HepG2 (cell line): ENCODE measurements at regions not wholly inside any gene's neighbourhood (a gene's known extent, or its start where the extent isn't known, plus 50 kb on each side); places are given as distances from the start of the nearest gene placed in this dataset.

ENCODE experiments used
- ATRX ChIP-seq: sonication (generic); formaldehyde crosslinking; IDR thresholded peaks from 2 replicates; pipeline ENCODE4 v1.4.0; 2020; ENCODE audit warnings: missing genetic modification reagents, borderline replicate concordance
- HOXA5 ChIP-seq: sonication (generic); formaldehyde crosslinking; IDR thresholded peaks from 2 replicates; pipeline ENCODE4 v1.4.0; 2020; ENCODE audit warnings: missing genetic modification reagents
- LCORL ChIP-seq, 2 experiments: fragments of 450-650 bp in 1 of 2; sonication (generic) in 1 of 2; formaldehyde crosslinking in 1 of 2; IDR thresholded peaks; 2 replicates each; pipeline versions ENCODE4 v1.5.0 to v1.6.1; 2017 to 2020; ENCODE audit warnings: antibody characterized with exemption in 1 of 2, missing genetic modification reagents in 1 of 2
- MXD4 ChIP-seq: IDR thresholded peaks from 2 replicates; pipeline ENCODE4 v1.6.1; 2016; ENCODE audit warnings: mild to moderate bottlenecking, missing biosample characterization, missing genetic modification reagents
- U2AF2 ChIP-seq: fragments of 200-400 bp; formaldehyde crosslinking; IDR thresholded peaks from 2 replicates; pipeline ENCODE4 v1.6.1; 2017; ENCODE audit warnings: low read depth, mild to moderate bottlenecking, low read length
- ZNF230 ChIP-seq: sonication (generic); formaldehyde crosslinking; IDR thresholded peaks from 2 replicates; pipeline ENCODE4 v1.4.0; 2020; ENCODE audit warnings: mild to moderate bottlenecking, missing genetic modification reagents
- ZNF598 ChIP-seq: sonication (generic); formaldehyde crosslinking; IDR thresholded peaks from 2 replicates; pipeline ENCODE4 v1.5.1; 2020; ENCODE audit warnings: mild to moderate bottlenecking, missing genetic modification reagents, borderline replicate concordance
- TF ChIP-seq, protein P1 (sequence below): sonication (generic); formaldehyde crosslinking; IDR thresholded peaks from 2 replicates; pipeline ENCODE4 v1.5.0; 2020; ENCODE audit warnings: missing genetic modification reagents, mild to moderate bottlenecking, borderline replicate concordance
- TF ChIP-seq, protein P2 (sequence below): sonication (generic); formaldehyde crosslinking; IDR thresholded peaks from 2 replicates; pipeline ENCODE4 v1.5.0; 2020; ENCODE audit warnings: mild to moderate bottlenecking, missing genetic modification reagents
- TF ChIP-seq, protein P3 (sequence below): sonication (generic); formaldehyde crosslinking; IDR thresholded peaks from 2 replicates; pipeline ENCODE4 v1.8.1; 2022; ENCODE audit warnings: low read depth, mild to moderate bottlenecking, missing genetic modification reagents
- TF ChIP-seq, protein P4 (sequence below): sonication (generic); formaldehyde crosslinking; IDR thresholded peaks from 2 replicates; pipeline ENCODE4 v1.9.0; 2021; ENCODE audit warnings: missing genetic modification reagents, mild to moderate bottlenecking, borderline replicate concordance
- TF ChIP-seq, protein P5 (sequence below): sonication (generic); formaldehyde crosslinking; IDR thresholded peaks from 2 replicates; pipeline ENCODE4 v1.4.0; 2020; ENCODE audit warnings: missing genetic modification reagents
- TF ChIP-seq, protein P6 (sequence below): sonication (generic); formaldehyde crosslinking; IDR thresholded peaks from 2 replicates; pipeline ENCODE4 v1.4.0; 2020; ENCODE audit warnings: missing genetic modification reagents

DNA sequence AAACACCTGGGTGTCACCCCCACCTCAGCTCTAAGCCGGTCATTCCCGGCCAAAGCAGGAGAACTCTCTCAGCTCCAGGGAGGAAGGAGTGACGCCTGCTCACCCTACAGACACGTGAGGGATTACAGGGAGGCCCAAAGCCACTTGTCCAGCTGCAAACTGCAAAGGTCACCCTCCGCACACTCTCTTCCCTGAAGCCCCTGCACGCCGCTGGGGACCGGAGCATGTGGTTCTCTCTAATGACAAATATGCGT lies 108.0 kb upstream of the ID2 start (continued):
- TF ChIP-seq HOXA5 (no peak), ZNF598 (no peak), U2AF2 (no peak), MXD4 (no peak), LCORL (IDR thresholded peaks at IDR 0.05) (no peak), LCORL (CRISPR knock-in tag; IDR thresholded peaks at IDR 0.05) (0 out of 2 replicates have a peak, but pooled peaks have one; percentile 11), ZNF230 (CRISPR knock-in tag) (no peak), ATRX (CRISPR knock-in tag) (no peak)
- TF ChIP-seq, protein P1, sequence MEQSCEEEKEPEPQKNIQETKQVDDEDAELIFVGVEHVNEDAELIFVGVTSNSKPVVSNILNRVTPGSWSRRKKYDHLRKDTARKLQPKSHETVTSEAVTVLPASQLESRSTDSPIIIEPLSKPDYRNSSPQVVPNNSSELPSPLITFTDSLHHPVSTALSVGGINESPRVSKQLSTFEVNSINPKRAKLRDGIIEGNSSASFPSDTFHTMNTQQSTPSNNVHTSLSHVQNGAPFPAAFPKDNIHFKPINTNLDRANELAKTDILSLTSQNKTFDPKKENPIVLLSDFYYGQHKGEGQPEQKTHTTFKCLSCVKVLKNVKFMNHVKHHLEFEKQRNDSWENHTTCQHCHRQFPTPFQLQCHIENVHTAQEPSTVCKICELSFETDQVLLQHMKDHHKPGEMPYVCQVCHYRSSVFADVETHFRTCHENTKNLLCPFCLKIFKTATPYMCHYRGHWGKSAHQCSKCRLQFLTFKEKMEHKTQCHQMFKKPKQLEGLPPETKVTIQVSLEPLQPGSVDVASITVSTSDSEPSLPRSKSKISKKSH (CRISPR knock-in tag): peak; percentile 8; the same call in 1 of the 2 replicates
- TF ChIP-seq, protein P2, sequence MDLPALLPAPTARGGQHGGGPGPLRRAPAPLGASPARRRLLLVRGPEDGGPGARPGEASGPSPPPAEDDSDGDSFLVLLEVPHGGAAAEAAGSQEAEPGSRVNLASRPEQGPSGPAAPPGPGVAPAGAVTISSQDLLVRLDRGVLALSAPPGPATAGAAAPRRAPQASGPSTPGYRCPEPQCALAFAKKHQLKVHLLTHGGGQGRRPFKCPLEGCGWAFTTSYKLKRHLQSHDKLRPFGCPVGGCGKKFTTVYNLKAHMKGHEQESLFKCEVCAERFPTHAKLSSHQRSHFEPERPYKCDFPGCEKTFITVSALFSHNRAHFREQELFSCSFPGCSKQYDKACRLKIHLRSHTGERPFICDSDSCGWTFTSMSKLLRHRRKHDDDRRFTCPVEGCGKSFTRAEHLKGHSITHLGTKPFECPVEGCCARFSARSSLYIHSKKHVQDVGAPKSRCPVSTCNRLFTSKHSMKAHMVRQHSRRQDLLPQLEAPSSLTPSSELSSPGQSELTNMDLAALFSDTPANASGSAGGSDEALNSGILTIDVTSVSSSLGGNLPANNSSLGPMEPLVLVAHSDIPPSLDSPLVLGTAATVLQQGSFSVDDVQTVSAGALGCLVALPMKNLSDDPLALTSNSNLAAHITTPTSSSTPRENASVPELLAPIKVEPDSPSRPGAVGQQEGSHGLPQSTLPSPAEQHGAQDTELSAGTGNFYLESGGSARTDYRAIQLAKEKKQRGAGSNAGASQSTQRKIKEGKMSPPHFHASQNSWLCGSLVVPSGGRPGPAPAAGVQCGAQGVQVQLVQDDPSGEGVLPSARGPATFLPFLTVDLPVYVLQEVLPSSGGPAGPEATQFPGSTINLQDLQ: no peak; the same call in 1 of the 2 replicates
- TF ChIP-seq, protein P3, sequence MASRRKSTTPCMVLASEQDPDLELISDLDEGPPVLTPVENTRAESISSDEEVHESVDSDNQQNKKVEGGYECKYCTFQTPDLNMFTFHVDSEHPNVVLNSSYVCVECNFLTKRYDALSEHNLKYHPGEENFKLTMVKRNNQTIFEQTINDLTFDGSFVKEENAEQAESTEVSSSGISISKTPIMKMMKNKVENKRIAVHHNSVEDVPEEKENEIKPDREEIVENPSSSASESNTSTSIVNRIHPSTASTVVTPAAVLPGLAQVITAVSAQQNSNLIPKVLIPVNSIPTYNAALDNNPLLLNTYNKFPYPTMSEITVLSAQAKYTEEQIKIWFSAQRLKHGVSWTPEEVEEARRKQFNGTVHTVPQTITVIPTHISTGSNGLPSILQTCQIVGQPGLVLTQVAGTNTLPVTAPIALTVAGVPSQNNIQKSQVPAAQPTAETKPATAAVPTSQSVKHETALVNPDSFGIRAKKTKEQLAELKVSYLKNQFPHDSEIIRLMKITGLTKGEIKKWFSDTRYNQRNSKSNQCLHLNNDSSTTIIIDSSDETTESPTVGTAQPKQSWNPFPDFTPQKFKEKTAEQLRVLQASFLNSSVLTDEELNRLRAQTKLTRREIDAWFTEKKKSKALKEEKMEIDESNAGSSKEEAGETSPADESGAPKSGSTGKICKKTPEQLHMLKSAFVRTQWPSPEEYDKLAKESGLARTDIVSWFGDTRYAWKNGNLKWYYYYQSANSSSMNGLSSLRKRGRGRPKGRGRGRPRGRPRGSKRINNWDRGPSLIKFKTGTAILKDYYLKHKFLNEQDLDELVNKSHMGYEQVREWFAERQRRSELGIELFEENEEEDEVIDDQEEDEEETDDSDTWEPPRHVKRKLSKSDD (CRISPR knock-in tag): no peak
- TF ChIP-seq, protein P4, sequence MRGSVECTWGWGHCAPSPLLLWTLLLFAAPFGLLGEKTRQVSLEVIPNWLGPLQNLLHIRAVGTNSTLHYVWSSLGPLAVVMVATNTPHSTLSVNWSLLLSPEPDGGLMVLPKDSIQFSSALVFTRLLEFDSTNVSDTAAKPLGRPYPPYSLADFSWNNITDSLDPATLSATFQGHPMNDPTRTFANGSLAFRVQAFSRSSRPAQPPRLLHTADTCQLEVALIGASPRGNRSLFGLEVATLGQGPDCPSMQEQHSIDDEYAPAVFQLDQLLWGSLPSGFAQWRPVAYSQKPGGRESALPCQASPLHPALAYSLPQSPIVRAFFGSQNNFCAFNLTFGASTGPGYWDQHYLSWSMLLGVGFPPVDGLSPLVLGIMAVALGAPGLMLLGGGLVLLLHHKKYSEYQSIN (CRISPR knock-in tag): peak; percentile 40; the same call in 1 of the 2 replicates
- TF ChIP-seq, protein P5, sequence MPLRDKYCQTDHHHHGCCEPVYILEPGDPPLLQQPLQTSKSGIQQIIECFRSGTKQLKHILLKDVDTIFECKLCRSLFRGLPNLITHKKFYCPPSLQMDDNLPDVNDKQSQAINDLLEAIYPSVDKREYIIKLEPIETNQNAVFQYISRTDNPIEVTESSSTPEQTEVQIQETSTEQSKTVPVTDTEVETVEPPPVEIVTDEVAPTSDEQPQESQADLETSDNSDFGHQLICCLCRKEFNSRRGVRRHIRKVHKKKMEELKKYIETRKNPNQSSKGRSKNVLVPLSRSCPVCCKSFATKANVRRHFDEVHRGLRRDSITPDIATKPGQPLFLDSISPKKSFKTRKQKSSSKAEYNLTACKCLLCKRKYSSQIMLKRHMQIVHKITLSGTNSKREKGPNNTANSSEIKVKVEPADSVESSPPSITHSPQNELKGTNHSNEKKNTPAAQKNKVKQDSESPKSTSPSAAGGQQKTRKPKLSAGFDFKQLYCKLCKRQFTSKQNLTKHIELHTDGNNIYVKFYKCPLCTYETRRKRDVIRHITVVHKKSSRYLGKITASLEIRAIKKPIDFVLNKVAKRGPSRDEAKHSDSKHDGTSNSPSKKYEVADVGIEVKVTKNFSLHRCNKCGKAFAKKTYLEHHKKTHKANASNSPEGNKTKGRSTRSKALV (CRISPR knock-in tag): no peak
- TF ChIP-seq, protein P6, sequence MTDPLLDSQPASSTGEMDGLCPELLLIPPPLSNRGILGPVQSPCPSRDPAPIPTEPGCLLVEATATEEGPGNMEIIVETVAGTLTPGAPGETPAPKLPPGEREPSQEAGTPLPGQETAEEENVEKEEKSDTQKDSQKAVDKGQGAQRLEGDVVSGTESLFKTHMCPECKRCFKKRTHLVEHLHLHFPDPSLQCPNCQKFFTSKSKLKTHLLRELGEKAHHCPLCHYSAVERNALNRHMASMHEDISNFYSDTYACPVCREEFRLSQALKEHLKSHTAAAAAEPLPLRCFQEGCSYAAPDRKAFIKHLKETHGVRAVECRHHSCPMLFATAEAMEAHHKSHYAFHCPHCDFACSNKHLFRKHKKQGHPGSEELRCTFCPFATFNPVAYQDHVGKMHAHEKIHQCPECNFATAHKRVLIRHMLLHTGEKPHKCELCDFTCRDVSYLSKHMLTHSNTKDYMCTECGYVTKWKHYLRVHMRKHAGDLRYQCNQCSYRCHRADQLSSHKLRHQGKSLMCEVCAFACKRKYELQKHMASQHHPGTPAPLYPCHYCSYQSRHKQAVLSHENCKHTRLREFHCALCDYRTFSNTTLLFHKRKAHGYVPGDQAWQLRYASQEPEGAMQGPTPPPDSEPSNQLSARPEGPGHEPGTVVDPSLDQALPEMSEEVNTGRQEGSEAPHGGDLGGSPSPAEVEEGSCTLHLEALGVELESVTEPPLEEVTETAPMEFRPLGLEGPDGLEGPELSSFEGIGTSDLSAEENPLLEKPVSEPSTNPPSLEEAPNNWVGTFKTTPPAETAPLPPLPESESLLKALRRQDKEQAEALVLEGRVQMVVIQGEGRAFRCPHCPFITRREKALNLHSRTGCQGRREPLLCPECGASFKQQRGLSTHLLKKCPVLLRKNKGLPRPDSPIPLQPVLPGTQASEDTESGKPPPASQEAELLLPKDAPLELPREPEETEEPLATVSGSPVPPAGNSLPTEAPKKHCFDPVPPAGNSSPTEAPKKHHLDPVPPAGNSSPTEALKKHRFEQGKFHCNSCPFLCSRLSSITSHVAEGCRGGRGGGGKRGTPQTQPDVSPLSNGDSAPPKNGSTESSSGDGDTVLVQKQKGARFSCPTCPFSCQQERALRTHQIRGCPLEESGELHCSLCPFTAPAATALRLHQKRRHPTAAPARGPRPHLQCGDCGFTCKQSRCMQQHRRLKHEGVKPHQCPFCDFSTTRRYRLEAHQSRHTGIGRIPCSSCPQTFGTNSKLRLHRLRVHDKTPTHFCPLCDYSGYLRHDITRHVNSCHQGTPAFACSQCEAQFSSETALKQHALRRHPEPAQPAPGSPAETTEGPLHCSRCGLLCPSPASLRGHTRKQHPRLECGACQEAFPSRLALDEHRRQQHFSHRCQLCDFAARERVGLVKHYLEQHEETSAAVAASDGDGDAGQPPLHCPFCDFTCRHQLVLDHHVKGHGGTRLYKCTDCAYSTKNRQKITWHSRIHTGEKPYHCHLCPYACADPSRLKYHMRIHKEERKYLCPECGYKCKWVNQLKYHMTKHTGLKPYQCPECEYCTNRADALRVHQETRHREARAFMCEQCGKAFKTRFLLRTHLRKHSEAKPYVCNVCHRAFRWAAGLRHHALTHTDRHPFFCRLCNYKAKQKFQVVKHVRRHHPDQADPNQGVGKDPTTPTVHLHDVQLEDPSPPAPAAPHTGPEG (CRISPR knock-in tag): no peak
